Activated T-helper 9 cell treated with anti-CD3 and anti-CD28 coated beads, Interleukin-2, amount 50 U/mL, for 16 hours (primary cell): ENCODE measurements at regions not wholly inside any gene's neighbourhood (a gene's known extent, or its start where the extent isn't known, plus 50 kb on each side); places are given as distances from the start of the nearest gene placed in this dataset.

Experiments
- DNase-seq: peaks from one replicate; pipeline ENCODE4 v3.0.0-alpha.2; 2020; ENCODE audit warnings: low read depth

DNA sequence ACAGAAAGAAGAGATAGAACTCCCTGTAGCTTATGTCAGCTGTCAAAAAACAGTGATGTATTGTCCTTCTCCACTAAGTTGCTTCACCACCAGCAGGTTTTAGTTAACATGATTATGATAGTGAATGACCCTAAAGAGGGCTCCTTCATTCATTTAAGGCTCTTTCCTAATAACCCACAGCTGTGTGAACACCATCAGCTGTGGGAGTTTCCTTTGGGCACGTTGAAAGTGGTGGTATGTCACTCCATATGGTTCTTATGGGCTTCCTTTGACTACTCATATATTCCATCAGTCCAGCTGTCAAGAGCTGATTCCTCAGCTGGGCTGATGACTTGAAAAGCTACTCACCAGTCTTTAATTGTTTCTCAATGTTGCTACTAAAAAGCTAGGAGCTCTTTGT is 210.3 kb downstream of the UBE2E3 start:
- no peak for DNase-seq

DNA sequence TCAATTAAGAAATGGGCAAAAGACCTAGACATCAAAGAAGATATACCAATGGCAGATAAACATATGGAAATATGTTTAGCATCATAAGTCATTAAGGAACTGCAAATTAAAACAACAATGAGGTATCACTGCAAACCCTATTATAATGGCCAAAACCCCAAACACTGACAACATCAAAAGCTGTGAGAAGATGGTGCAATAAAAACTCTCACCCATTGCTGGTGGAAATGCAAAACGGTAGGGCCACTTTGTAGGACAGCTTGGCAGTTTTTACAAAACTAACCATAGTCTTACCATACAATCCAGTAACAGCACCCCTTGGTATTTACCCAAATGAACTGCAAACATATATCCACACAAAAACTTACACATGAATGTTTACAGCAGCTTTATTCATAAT is 213.1 kb downstream of the UBE2E3 start:
- no peak for DNase-seq

DNA sequence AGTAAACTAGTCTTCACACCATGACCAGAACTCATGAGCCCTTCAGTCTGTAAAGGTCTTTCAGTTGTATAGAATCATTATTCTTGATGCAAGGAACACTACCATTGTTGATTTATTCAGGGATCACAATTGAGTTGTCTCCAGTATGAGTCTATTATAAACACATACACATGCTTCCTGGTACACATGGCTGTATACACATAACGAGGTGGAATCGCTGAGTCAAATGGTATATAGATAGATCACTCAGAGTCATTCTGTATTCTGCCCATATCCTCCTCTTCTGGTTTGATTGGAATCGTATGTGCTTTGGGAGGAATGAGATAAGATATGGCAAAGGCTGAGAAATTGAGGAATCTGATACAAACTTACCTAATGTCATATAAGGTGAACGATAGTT is 216.0 kb downstream of the UBE2E3 start:
- DNase-seq, result no peak

DNA sequence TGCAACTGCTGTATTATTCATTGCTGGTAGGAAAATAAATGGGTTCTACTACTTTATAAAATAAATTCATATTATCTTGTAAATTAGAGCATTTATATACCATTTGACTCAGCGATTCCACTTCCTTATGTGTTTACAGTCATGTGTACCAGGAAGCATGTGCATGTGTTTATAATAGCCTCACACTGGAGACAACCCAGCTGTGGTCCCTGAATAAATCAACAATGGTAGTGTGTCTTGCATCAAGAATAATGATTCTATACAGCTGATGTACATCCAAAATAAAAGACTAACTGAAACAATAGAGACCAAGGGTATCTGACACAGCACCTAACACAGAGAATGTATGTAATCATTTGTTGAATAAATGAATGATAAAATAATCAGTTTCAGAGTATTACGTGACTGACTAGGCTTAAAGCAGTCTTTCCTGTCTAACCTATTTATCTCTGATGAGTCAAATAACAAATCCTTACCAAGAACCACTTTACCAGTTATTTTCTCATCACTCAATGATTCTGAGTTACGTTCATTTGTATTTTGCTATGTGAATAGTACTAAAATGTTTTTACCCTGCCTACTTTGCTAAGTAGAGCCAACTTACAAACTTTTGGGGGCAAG is 216.8 kb downstream of the UBE2E3 start:
- DNase-seq, result no peak

DNA sequence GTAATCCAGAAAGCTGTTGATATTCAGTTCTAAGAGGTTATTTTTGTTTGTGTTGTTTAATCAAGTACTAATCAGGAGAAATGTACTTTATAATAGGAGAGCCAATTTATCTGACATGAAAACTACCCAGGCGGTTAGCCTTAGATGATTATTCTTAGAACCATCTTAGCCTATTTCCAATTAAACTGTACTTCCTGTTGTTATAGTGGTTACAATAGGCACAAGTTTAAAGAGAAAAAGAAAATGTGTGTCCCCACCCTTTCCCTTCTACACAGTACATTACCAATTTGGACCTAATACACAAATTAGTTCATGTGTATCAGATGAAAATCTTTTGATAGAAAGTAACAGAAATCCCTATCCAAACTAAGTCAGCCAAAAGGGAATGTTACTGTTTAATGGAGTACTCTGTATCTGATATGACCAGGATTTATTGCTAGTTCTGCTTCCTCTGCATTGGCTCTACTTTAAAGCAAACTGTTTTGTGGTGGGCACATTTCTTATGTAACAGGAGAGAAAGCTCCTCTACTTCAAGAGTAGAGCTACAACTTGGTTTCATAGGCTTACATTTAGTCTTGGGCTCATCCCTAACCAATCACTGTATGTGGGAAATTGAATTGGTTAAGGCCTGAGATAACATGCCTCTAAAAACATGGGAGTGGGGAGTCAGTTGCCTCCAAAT is 217.9 kb downstream of the UBE2E3 start:
- no peak for DNase-seq

- no peak for DNase-seq
These were observed 223.0 kb downstream of the UBE2E3 start for GRCh38 chr2:181203412-181203811.

DNA sequence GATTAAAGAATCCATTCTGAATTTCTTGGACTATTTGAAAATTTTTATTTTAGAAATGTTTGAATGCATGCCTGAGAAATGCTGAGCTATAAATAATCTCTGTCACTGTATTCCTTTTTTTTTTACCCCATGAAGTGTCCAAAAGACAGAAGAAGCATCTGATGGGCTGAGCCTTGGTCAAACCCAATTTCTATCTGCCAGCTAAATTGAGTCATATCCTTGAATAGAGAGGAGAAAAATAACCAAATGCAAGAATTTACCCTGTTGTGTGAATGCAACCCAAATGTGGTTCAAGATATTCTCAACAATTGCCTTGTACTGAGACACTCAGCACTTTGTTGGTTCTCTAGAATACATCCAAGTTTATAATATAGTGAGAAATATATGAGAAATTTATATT is 223.5 kb downstream of the UBE2E3 start:
- DNase-seq, result no peak

GRCh38 chr2:181218401-181218821 is 238.0 kb downstream of the UBE2E3 start:
- no peak for DNase-seq

GRCh38 chr2:181223234-181223633 is 234.0 kb upstream of the ITGA4 start:
- DNase-seq, result no peak

GRCh38 chr2:181224866-181225265 is 232.3 kb upstream of the ITGA4 start:
- no peak for DNase-seq

- DNase-seq, result no peak
These were observed 228.5 kb upstream of the ITGA4 start for GRCh38 chr2:181228661-181229060.

- no peak for DNase-seq
These were observed 226.0 kb upstream of the ITGA4 start for GRCh38 chr2:181231151-181231550.

- no peak for DNase-seq
These were observed 225.1 kb upstream of the ITGA4 start for GRCh38 chr2:181231886-181232621.

- no peak for DNase-seq
These were observed 222.7 kb upstream of the ITGA4 start for GRCh38 chr2:181234487-181234891.

DNA sequence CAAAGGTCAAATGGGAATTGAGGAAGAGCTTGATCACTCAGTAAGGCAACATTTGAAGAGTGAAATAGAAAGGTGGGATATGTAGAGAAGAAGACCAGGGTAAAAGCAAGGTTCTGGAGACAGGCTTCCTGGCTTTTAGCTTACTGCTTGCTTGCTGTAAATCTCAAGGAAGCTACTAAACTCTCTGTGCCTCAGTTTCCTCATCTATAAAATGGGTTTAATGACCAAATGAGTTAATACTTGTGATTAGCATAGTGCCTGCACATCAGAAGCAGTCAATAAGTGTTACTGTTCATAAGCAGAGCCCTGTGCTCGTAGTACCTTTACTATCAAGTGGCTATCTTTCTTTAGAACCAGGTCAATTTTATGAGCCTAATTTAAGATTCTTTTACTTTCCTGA is 222.2 kb upstream of the ITGA4 start:
- no peak for DNase-seq

GRCh38 chr2:181235683-181236459 is 221.3 kb upstream of the ITGA4 start:
- no peak for DNase-seq

DNA sequence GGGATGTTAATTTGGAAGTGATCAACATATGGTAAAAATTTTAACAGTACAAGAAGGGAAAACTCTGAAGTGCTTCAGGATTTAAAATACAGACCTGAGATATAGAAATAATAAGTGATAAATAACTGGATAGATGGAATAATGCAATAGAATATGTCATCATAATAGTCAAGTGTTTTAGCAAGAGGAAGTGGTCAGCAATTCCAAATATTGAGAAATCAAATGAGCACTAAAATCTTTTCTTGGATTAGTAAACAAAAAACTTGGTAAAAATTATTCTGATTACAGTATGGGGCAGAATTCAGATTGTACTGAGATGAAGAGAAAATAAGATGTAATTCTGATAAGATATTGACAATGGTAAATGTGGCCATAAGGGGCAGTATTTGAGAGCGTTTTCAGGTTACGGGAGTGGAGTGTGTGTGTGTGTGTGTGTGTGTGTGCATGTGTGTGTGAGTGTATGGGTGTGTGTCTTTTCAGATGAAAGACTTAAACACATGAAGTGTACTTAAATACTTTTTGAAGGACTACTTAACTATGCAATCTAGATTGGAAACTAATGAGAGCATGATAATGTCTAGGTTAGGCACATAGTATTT is 217.9 kb upstream of the ITGA4 start:
- no peak for DNase-seq

DNA sequence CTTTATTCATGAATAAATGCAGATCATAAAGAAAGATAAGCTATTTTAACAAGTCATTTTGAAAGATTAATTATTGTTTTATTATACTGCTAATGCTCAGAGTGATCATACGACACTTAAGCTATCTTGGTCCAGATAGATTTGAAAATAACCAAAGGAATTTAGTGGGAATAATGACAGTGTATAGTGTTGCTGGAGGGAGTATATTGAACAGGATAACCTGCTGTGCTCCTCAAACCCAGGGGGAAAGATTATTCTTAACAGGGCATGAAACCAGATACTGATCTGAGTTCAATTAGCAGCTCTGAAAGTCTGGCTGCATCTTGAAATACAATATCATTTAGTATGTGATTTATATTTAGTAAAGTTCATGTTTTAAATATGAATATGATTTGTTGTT is 216.3 kb upstream of the ITGA4 start:
- DNase-seq, result no peak

GRCh38 chr2:181241366-181241765 is 215.8 kb upstream of the ITGA4 start:
- no peak for DNase-seq

GRCh38 chr2:181241797-181242196 is 215.4 kb upstream of the ITGA4 start:
- DNase-seq, result no peak

- no peak for DNase-seq
These were observed 214.9 kb upstream of the ITGA4 start for GRCh38 chr2:181242262-181242661.

GRCh38 chr2:181243319-181243718 is 213.9 kb upstream of the ITGA4 start:
- DNase-seq, result no peak
